ENCODE measurements at regions not wholly inside any gene's neighbourhood (a gene's known extent, or its start where the extent isn't known, plus 50 kb on each side); places are given as distances from the start of the nearest gene placed in this dataset.

DNA sequence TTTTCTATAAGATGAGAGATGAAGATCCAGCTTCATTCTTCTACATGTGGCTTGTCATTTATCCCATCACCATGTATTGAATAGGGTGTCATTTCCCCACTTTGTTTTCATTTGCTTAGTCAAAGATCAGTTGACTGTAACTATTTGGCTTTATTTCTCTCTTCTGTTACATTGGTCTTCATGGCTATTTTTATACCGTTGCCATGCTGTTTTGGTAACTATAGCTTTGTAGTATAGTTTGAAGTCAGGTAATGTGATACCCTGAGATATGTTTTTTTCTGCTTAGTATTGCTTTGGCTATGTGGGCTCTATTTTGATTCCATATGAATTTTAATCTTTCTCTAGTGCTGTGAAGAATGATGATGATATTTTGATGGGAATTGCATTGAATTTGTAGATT is 514.3 kb downstream of the GBA3 start:
- CTCF ChIA-PET = no interaction called here
- H3K36me3 ChIP-seq (ENCODE audit: low read depth, low read length) = no peaks in the 10 kb centered on the region
- H3K27ac ChIP-seq (ENCODE audit: low read length) = no peak overlapping the region
- no peaks in the 10 kb centered on the region for H3K9me2 ChIP-seq (replicated peaks; ENCODE audit: low read length)
- no peaks in the 10 kb centered on the region for H3K9me3 ChIP-seq (ENCODE audit: low read length)
- TF ChIP-seq, protein P1, sequence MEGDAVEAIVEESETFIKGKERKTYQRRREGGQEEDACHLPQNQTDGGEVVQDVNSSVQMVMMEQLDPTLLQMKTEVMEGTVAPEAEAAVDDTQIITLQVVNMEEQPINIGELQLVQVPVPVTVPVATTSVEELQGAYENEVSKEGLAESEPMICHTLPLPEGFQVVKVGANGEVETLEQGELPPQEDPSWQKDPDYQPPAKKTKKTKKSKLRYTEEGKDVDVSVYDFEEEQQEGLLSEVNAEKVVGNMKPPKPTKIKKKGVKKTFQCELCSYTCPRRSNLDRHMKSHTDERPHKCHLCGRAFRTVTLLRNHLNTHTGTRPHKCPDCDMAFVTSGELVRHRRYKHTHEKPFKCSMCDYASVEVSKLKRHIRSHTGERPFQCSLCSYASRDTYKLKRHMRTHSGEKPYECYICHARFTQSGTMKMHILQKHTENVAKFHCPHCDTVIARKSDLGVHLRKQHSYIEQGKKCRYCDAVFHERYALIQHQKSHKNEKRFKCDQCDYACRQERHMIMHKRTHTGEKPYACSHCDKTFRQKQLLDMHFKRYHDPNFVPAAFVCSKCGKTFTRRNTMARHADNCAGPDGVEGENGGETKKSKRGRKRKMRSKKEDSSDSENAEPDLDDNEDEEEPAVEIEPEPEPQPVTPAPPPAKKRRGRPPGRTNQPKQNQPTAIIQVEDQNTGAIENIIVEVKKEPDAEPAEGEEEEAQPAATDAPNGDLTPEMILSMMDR (conservative IDR thresholded peaks at IDR 0.05; ENCODE audit: low read depth, low read length) = no peak
- no peak for TF ChIP-seq EZH2phosphoT487 (IDR thresholded peaks at IDR 0.05; ENCODE audit: borderline replicate concordance, low read length)
- TF ChIP-seq EZH2 (IDR thresholded peaks at IDR 0.05; ENCODE audit: low read length, unreplicated experiment) = no peak
- intact Hi-C loops (cut with micrococcal nuclease) = no loop called here
- DNase-seq (no peak), ATAC-seq (no peak)
- no peaks in the 10 kb centered on the region for H4K20me1 ChIP-seq (ENCODE audit: low read length)
- H2AFZ ChIP-seq (ENCODE audit: low read length) = no peak overlapping the region
- H3K9ac ChIP-seq (ENCODE audit: low read length) = no peak overlapping the region
- no peaks in the 10 kb centered on the region for H3F3A ChIP-seq (ENCODE audit: low read length, unreplicated experiment)
- POLR2A ChIA-PET (ENCODE audit: unreplicated experiment) = no interaction called here
- no peak overlapping the region for H3K4me2 ChIP-seq (ENCODE audit: low read length)
- no peaks in the 10 kb centered on the region for H3K79me2 ChIP-seq (ENCODE audit: low read length)
- 0 out of 2 replicates have a peak, but pooled peaks cover 9% of the 10 kb centered on the region for H3K27me3 ChIP-seq (ENCODE audit: low read length)
- no TSS peak for BruUV-seq (replicated peaks)
- no peak overlapping the region for H3K4me3 ChIP-seq (ENCODE audit: low read length)
- no peaks in the 10 kb centered on the region for H3K4me1 ChIP-seq (ENCODE audit: insufficient read depth, low read length)

GRCh38 chr4:23202712-23203247 is 510.0 kb downstream of the GBA3 start:
- ATAC-seq (no peak), DNase-seq (no peak)
- TF ChIP-seq EZH2phosphoT487 (IDR thresholded peaks at IDR 0.05; ENCODE audit: borderline replicate concordance, low read length) (no peak), EZH2 (IDR thresholded peaks at IDR 0.05; ENCODE audit: low read length, unreplicated experiment) (no peak)
- TF ChIP-seq, protein P1 (conservative IDR thresholded peaks at IDR 0.05; ENCODE audit: low read depth, low read length) = no peak
- Histone ChIP-seq H3K27ac (ENCODE audit: low read length) (no peak overlapping the region), H3F3A (ENCODE audit: low read length, unreplicated experiment) (no peaks in the 10 kb centered on the region), H3K4me1 (ENCODE audit: insufficient read depth, low read length) (no peaks in the 10 kb centered on the region), H3K4me2 (ENCODE audit: low read length) (no peak overlapping the region), H3K9me2 (replicated peaks; ENCODE audit: low read length) (no peaks in the 10 kb centered on the region), H3K9ac (ENCODE audit: low read length) (no peak overlapping the region), H2AFZ (ENCODE audit: low read length) (no peak overlapping the region), H3K36me3 (ENCODE audit: low read depth, low read length) (no peaks in the 10 kb centered on the region), H3K27me3 (ENCODE audit: low read length) (no peaks in the 10 kb centered on the region), H4K20me1 (ENCODE audit: low read length) (no peaks in the 10 kb centered on the region), H3K79me2 (ENCODE audit: low read length) (no peaks in the 10 kb centered on the region), H3K4me3 (ENCODE audit: low read length) (no peak overlapping the region), H3K9me3 (ENCODE audit: low read length) (no peaks in the 10 kb centered on the region)
- intact Hi-C loops (cut with micrococcal nuclease) = no loop called here
- BruUV-seq (replicated peaks) = no TSS peak
- ChIA-PET POLR2A (ENCODE audit: unreplicated experiment) (no interaction called here), CTCF (no interaction called here)

DNA sequence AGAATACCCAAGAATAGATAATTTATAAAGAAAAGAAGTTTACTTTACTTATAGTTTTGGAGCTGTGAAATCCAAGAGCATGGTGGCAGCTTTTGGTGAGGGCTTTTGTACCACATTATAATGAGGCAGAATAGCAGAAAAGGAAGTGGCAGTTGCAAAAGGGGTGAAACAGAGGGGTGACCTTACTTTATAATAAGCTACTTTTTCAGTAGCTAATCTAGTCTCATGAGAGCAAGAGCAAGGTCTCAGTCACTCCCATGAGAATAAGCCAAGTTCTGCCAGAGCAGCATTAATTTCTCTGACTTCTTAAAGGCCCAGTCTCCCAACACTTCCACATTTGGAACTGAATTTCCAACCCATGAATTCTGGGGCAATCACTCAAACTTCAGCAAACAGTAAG is 502.0 kb downstream of the GBA3 start:
- Histone ChIP-seq H3K4me3 (ENCODE audit: low read length) (no peak overlapping the region), H3K79me2 (ENCODE audit: low read length) (no peaks in the 10 kb centered on the region), H3K4me2 (ENCODE audit: low read length) (no peak overlapping the region), H3K9me3 (ENCODE audit: low read length) (no peaks in the 10 kb centered on the region), H3K9ac (ENCODE audit: low read length) (no peak overlapping the region), H2AFZ (ENCODE audit: low read length) (no peak overlapping the region), H3F3A (ENCODE audit: low read length, unreplicated experiment) (no peaks in the 10 kb centered on the region), H4K20me1 (ENCODE audit: low read length) (no peaks in the 10 kb centered on the region), H3K9me2 (replicated peaks; ENCODE audit: low read length) (no peaks in the 10 kb centered on the region), H3K27me3 (ENCODE audit: low read length) (peaks cover 7% of the 10 kb centered on the region), H3K4me1 (ENCODE audit: insufficient read depth, low read length) (no peaks in the 10 kb centered on the region), H3K36me3 (ENCODE audit: low read depth, low read length) (no peaks in the 10 kb centered on the region), H3K27ac (ENCODE audit: low read length) (no peak overlapping the region)
- DNase-seq (no peak), ATAC-seq (no peak)
- ChIA-PET POLR2A (ENCODE audit: unreplicated experiment) (no interaction called here), CTCF (no interaction called here)
- intact Hi-C loops (cut with micrococcal nuclease) = no loop called here
- no peak for TF ChIP-seq EZH2phosphoT487 (IDR thresholded peaks at IDR 0.05; ENCODE audit: borderline replicate concordance, low read length)
- no peak for TF ChIP-seq EZH2 (IDR thresholded peaks at IDR 0.05; ENCODE audit: low read length, unreplicated experiment)
- TF ChIP-seq, protein P1 (conservative IDR thresholded peaks at IDR 0.05; ENCODE audit: low read depth, low read length) = no peak
- no TSS peak for BruUV-seq (replicated peaks)

Measured in PC-3 (cell line).